Jurkat, Clone E6-1 (cell line): ENCODE measurements at regions not wholly inside any gene's neighbourhood (a gene's known extent, or its start where the extent isn't known, plus 50 kb on each side); places are given as distances from the start of the nearest gene placed in this dataset.

ENCODE experiments used
- DNase-seq: peaks from one replicate; pipeline ENCODE4 v3.0.0-alpha.2; 2011; ENCODE audit warnings: low read depth, low spot score
- H3K4me3 ChIP-seq: 2 replicates; pipeline ENCODE4 v1.5.1; 2011; ENCODE audit warnings: mild to moderate bottlenecking, low read length, control low read depth, moderate library complexity

DNA sequence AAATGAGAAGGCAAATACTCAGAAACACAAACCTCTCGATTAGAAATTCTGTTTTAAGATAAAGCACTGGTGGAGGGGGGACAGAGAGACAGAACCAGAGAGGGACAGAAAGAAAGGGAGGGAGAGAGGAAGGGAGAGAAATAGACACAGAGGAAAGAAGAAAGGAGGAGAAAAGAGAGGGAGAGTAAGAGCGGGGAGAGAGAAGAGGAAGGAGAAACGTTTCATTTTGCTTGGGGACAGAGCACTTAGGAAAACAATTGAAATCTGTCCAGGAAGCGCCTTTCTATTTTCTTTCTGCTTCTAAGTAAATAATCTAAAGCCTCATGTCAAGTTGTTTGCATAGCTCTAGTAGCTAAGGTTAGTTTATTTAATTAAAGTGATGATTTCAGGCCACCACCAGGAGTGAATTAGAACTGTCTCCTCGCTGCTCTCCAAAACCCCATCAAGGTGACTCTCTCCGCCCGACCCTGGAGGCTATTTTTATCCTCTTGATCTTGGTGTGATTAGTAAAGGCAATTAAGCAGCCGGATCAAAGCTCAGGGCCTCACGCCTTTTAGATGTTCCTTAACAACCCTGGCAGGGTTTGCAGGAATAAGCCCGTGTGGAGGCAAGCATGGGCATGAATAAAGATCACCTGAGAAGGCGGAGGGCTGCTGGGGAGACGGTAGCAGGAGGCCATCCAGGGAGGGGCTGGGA, 73.4 kb upstream of the INSIG1 start:
- no peak overlapping the region for H3K4me3 ChIP-seq
- DNase-seq: no peak

DNA sequence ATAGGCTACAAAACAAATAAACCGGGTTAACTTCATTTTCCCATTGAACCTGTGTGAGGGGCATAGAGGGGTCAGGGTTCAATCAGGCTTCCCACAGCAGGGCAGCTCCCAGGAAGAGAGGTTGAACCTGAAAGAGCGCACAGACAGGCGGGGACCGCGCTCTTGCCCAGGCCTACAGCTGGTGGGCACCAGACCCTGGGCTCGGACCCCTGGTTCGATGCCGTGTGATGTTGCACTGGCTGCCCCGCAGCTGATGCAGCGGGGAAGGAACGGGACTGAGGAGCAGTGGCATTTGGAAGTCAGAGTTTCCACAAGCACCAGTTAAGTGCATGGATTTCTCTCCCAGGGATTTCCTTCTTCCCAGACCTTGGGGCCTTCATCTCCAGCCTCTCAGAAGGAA, 72.6 kb upstream of the INSIG1 start:
- H3K4me3 ChIP-seq: no peak overlapping the region
- no peak for DNase-seq

DNA sequence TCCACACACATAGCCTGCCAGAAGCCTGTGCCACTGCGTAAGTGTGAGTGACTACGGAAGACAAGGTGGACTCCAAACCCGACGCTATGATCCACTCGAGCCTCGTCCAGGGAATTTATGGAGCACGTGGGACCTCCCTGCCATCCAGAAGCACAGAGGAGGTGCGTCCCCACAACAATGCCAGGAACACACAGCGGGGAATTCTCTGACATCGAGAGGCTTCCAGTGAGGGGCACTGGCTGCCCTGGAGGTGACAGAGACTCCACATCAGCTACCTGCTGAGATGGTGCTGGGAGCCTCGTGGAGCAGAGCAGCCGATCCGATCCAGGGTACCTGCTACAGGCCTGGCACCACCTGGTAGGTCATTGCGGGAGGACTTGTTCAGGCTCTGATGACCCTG, 72.2 kb upstream of the INSIG1 start:
- DNase-seq: no peak

DNA sequence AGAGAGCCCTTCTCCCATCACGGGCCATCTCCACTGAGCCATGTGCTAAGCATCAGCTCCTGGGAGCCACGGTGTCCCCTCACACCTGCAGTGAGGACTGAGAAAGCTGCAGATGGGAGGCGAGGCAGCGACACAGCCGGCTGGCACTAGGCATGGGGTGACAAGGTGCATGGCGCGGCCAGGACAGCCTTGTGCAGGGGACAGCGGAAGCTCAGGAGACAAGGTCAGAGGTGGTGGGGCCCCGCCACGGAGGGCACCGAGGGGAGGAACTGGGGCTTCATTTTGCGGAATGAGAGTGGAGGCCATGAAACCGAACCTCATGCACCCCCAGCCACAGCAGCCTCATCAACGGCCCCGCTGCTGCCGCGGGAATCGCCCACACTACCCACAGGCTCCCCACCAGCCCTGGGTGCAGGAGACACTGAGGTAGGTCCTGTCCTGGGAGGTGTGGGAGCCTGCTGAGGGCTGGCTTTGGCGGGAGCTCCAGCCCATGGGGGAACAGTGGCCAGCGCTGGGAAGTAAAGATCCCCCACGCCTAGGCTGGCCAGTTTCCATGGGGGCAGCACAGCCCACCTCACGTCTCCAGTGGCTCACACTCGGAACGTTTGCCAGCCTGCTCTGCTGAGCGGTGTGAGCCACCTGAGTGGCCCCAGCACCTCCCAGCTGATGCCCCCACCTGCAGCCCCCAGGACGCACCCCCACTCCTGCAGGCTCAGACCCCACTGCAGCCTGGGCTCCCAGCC, 71.2 kb upstream of the INSIG1 start:
- H3K4me3 ChIP-seq: no peak overlapping the region
- no peak for DNase-seq

More for the DNA sequence above, 72.2 kb upstream of the INSIG1 start:
- no peak overlapping the region for H3K4me3 ChIP-seq

DNA sequence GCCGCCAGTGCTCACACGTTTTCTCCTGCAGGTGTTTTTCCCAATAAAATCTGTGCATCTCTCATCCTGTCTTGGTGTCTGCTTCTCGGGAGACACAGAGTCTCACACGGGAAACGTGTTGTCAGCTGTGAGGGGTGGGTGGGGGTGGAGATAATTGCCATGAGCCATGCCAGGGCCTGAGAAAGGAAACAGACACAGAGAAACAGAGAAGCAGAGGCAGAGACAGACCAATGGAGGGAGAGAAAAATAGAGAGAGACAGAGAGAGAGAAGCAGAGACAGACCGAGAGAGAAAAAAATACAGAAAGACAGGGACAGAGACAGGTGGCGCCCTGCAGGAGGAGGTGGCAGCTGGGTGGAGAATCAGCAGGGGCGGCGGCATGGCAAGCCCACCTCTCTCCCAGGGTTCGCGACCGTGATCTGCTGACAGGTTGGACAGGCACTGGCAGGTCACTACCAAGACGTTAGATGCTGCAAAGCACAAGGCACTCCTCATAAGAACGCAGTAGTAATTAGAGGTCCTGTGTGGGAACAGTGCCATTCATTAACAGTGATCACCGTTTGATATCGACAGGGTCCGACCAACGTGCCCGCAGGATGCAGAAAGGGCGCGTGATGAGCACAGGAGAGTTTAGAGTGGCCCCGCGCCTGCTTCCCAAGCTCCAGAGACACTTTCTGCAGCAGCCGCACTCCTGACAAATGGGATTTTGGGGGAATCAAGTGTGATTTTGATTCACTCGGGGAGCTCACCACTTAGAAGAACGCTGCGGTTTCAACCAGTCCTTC, 70.5 kb upstream of the INSIG1 start:
- H3K4me3 ChIP-seq: no peak overlapping the region
- no peak for DNase-seq

DNA sequence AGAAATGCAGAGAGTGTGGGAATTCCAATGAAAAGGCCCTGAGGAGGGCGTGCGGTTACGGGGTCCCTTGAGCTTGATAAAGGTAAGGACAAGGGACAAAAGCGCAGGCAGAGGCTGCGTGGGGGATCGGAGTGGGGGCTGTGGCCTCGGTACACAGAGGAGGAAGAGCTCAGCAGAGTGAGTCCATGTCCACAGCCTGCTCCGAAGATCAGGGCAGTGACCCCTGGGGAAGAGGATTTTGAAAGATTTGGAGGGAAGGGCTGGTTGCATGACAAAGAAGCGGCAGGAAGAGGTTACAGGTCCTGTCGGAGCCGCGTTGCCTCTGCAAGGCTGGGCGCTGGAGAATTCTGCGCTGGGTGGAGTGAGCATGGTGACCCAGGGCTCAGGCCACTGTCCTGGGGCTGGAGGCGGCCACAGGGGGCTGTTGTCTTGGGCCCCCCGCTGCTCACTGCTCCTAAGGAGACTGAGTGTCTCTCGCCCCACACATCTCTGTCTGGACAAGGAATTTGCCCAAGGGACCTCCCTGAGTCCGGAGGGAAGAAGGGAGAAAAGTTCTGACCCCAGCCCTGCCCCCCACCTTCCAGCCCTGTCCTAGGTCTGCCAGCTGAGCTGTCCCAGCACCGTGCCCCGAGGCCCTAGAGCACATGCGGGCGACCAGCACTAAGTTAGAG, 69.8 kb upstream of the INSIG1 start:
- H3K4me3 ChIP-seq: no peak overlapping the region
- DNase-seq: no peak

DNA sequence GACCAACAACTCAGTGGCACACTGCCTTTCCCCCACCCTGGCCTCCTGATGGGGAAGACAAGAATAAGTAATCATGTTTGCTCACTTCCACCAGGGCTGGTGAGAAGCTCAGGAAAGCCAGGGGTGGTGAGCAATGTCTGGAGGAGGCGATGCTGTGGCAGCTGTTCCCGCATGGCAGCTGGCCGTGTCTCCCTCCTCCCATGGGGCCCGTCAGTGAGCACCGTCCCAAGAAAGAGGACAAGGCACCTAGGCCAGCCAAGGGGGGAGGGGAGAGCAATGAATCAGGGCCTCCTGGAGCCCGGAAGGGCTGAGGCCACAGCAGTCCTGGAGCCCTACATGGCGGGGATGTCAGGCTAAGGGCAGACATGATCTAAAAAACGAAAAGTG, 69.2 kb upstream of the INSIG1 start:
- DNase-seq: no peak

DNA sequence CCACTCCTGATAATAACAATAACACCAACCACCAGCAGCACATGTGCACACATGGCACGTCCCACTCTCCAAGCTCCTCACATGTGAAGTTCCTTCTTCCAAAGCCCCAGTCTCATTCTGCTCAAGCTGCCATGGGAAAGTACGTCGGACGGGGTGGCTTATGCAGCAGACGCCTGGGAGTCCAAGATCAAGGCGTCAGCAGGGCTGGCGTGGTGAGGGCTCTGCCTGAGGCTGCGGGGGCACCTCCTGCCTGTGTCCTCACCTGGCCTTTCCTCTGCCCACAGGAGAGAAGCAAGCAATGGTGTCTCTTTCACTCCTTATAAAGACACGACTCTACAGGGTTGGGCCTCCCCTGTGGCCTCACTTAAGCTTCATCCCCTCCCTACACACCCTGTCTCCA, 68.8 kb upstream of the INSIG1 start:
- H3K4me3 ChIP-seq: no peak overlapping the region
- DNase-seq: no peak

More for the DNA sequence above, 69.2 kb upstream of the INSIG1 start:
- no peak overlapping the region for H3K4me3 ChIP-seq

DNA sequence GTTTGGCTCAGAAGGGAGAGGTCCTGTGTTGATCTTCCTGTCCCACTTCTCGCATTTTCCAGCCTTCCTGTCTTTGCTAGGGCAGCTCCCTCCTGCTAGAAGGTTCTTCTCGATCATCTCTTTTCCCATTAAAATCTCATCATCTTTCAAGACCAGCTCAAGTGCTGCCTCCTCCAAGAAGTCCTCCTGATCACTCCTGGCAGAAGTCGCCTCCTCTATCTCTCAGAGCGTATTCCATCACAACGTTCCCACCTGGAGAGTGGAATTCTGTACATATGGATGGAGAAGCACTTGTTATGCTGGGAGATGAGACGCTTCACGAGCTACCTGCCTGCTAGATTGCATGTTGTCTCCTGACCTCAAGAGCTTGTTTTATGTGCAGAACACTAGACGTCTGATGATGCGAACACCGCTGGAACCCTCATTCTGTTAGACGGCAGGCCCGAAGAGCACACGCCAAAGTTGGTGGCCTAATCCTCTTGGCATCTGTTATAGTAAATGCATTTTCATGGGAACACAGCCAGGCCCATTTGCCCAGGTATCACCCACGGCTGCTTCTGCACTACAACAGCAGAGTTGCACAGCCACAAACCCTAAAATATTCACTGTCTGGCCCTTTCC, 68.0 kb upstream of the INSIG1 start:
- no peak overlapping the region for H3K4me3 ChIP-seq
- DNase-seq: no peak

DNA sequence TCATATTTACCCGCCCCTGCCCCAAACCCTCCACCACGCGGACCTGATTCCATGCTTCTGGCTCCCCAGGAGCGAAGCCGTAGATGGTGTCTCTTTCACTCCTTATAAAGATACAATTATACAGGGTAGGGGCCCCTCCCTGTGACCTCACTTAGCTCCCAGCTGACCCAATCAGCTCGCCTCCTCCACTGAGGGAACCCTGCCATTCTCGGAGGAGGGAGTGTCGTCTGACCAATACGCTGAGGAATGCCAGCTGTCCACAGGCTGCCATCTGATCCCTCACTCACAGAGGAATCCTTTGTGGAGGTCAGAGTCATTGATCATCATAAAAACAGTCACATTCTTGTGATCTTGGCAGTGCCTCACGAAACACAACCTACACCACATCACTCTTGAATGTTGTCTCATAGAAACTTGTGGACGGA, 67.5 kb upstream of the INSIG1 start:
- DNase-seq: no peak
- H3K4me3 ChIP-seq: no peak overlapping the region

DNA sequence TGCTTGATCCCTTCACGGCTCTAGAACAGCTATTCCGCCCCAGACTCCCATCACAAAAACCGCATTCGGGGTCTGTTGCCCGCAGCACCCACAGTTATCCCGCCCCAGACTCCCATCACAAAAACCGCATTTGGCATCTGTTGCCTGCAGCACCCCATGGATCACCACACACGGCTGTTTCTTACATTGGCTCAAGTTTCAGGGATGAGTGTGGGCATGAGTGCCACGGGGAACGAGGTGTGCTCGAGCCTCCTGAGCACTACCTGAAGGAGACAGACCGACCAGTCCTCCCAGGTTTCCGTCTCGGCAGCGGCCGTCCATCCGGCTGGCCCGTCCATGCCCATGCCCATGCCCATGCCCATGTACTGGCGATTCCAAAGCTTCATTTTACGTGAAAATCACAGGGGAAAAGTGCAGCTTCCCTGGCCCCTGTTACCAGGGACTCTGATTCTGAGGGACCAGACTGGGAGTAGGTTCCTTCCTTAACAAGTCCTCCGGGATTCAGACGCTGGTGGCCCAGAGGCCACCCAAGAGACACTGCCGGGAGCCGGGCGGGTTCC, 66.4 kb upstream of the INSIG1 start:
- DNase-seq: no peak
- H3K4me3 ChIP-seq: no peak overlapping the region

DNA sequence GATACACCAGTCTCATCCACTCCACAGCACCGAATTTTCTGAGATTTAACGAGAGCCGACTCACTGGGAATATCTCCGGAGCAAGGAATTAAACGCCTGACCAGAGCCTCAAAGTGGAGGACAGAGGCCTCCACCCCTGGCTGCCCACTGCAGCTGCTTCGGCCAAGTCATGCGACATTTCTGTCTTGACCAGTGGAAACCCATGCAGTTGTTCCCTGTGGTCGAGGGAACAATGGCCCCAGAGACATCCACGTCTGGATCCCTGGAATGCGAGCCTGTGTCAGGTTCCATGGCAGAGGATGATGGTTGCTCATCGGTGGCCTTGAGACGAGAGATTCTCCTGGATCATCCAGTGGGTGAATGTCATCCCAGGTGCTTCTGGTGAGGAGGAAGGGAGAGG, 65.7 kb upstream of the INSIG1 start:
- no peak for DNase-seq
- no peak overlapping the region for H3K4me3 ChIP-seq

DNA sequence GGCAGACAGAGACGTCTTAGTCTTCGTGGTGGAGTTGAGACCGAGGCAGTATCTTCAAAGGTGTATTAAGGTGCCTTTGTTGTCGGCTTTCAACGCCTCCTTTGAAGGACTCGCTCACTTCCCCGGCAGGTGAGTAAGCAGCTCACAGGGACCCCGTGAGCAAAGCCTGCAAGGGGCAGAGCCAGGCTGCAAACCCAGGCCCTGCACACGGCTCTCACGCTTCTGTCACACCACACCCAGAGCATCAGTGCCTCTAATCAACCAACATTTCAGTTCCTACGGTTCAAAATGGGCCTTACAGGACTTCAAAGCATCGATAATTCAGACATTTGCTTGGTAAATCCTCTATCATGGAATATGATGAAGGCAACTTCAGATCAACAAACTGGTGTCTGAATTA, 64.8 kb upstream of the INSIG1 start:
- no peak overlapping the region for H3K4me3 ChIP-seq
- no peak for DNase-seq

DNA sequence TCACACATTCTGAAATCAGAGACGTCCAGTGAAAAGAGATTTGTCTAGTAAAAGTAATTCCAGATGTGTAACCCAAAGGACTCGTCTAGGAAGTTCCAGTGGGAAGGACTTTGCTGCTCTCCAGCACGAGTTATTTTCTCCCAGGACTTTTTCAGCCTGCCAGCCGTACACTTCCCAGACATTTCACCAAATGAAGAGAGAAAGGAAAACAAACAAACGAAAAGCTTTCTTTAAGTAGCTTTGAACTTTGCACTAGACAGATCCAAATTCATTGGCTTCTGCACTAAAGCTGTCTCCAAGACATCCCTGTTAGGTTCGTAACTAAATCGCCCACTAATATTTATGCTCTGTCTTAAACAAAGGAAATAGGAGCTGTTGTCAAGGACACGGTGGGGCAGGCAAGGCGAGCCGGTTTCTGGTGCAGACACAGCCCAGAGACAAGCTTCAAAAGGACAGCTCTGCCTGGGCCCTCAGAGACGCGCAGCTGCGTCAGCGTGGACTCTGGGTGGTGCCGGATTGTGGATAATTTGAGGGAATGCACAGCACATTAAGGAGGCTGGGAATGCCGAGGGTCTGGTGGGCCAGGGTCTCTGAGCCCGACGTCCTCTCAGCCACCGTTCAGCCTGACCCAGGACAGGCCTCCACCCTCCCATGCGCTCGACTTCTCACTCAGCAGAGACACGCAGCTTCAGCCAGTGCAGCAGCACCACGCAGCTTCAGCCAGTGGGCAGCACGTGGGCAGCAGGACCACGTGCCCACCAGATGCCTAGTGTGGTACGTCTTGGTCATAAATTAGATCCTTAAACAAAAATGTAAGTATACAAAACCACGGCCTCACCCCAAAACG, 64.1 kb upstream of the INSIG1 start:
- H3K4me3 ChIP-seq: no peak overlapping the region
- no peak for DNase-seq

DNA sequence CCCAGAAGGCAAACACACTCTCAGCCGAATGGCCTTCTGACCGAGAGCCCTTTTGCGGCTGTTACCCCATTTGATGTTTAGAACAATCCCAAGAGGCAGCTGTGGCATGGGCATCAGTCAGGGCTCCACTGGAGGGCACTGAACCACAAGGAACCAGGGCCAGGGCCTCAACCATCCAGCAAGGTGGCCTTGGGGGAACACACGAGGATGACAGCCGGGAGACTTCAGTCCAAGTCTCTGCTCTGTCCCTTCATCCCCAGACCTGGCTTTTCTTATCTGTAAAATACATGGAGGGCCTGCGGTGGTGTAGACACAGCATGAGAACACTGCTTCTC, 63.6 kb upstream of the INSIG1 start:
- H3K4me3 ChIP-seq: no peak overlapping the region
- DNase-seq: no peak

DNA sequence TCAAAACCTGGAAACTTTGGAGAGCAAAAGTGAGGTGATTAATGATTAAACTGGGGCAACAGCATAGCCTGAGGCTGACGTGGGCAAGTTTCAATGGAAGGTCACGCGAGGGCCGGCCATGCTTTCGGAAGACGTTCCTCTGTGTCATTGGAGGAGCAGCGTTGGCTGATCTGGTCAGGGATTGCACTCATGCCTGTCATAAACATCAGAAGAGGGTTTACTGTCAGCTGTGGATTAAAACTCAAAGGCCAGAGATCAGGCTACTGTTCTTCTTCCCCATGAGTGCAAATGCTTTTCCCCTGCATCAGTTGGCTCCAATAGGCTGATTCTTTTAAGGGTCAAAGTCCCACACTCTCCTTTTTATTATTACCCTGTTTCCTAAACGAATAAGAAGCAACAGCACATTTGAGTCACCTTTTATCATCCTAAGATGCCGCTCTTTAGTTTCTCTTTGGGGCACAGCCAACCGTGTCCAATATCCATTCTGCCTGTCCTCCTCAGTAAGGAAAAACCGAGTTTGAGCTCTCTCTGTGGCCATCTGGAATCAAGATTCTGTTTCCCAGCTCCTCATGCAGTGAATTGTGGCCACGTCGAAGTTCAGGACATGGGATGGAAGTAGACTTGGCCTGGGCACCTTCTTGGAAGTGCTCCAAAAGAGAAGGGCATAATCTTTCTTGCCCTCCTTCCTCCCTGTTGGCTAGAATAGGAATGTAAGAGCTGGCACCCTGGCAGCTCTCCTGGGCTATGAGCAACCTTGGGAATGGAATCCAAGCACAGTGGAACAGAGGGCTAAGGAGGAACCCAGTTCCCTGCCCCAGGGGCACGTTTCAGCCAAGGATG, 62.5 kb upstream of the INSIG1 start:
- DNase-seq: no peak
- no peak overlapping the region for H3K4me3 ChIP-seq

DNA sequence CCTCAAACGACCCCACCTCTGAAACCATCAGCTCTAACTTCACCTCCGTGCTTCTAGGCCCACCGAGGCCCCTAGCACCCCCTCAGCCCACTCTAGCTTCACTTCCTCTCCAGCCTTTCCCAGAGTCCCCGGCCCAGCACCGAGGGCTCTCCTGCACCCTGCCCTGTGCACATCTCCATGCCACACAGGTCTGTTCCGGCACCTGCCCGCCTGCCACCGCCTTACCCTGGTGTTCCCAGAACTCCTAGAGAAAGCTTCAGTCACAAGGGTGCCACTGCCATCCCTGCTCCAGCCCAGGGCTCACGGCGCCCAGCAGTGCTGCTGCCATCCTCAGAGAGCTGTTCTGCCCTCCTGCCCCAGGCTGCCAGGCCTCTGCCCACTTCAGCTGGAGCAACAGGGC, 61.3 kb upstream of the INSIG1 start:
- H3K4me3 ChIP-seq: no peak overlapping the region
- DNase-seq: no peak
